Peyer's patch (tissue), 4 donors: ENCODE measurements at regions not wholly inside any gene's neighbourhood (a gene's known extent, or its start where the extent isn't known, plus 50 kb on each side); places are given as distances from the start of the nearest gene placed in this dataset.

Source experiments
- POLR2A ChIP-seq, 2 donors: fragments of 450-650 bp; IDR thresholded peaks; one replicate each; pipeline ENCODE4 v1.5.1; 2017; ENCODE audit warnings: antibody characterized with exemption in 2 of 2, mild to moderate bottlenecking in 2 of 2, moderate library complexity in 2 of 2
- TF ChIP-seq, protein P1 (sequence below), 6 experiments: fragments of 450-650 bp in 4 of 6; fragments of 200-600 bp in 2 of 6; sonication (generic) in 1 of 6; IDR thresholded peaks; one replicate each; pipeline ENCODE4 v1.5.1; 2017 to 2019; ENCODE audit warnings: antibody characterized with exemption in 6 of 6, mild to moderate bottlenecking in 3 of 6, moderate library complexity in 1 of 6

DNA sequence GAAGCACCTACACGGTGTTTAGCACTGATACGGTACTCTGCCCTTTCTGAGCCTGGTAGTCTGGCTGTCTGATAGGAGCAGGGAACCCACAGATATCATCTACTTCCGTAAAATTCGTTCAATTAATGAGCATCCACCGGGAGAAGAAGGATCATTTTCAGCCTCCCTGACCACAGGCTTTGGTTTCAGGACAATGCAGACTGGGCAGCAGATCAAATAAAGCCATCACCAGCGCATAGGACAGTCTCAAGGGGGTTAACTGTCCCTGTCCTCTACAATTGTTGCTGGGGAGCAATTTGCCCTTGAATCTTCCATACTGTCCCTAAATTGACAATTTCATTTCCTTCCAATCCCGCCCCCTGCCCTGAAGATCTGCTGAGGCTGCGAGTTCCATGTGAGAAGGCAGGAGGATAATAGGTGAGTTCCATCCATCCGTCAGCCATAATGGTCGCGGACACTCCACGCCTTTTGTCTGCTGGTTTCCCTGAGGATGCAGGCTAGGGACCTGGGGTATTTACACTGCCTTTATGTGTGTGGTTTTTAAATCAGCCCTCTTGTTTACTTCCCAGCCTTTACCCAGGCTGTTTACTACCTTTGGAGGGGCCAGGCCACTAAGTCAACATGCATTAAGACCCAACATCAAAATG lies 110.0 kb downstream of the MYCN start:
- TF ChIP-seq, protein P1, sequence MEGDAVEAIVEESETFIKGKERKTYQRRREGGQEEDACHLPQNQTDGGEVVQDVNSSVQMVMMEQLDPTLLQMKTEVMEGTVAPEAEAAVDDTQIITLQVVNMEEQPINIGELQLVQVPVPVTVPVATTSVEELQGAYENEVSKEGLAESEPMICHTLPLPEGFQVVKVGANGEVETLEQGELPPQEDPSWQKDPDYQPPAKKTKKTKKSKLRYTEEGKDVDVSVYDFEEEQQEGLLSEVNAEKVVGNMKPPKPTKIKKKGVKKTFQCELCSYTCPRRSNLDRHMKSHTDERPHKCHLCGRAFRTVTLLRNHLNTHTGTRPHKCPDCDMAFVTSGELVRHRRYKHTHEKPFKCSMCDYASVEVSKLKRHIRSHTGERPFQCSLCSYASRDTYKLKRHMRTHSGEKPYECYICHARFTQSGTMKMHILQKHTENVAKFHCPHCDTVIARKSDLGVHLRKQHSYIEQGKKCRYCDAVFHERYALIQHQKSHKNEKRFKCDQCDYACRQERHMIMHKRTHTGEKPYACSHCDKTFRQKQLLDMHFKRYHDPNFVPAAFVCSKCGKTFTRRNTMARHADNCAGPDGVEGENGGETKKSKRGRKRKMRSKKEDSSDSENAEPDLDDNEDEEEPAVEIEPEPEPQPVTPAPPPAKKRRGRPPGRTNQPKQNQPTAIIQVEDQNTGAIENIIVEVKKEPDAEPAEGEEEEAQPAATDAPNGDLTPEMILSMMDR (IDR thresholded peaks at IDR 0.05): no peak
- TF ChIP-seq POLR2A (IDR thresholded peaks at IDR 0.05): no peak
